ENCODE measurements at regions not wholly inside any gene's neighbourhood (a gene's known extent, or its start where the extent isn't known, plus 50 kb on each side); places are given as distances from the start of the nearest gene placed in this dataset.

DNA sequence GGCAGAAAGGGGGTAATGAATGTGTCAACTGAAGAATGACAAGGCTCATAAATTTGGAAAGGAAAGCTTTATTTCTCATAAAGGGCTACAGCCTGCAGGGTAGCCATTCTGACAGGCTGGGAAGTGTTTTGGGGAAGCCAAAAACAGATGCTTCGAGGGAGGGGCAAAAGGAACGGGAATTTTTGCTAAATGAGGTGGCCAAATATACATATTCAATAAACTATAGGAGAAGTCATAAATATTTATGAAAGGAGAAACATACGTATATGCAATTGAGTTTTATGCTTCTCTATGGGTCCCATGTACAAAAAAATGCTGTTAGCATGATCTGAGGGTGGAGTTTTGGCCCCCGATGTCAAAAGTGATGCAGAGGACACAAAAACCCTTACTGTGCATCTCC is 180.7 kb downstream of the FNDC1 start:
- Histone ChIP-seq H4K8ac (replicated peaks; ENCODE audit: insufficient read length, low read depth, low read length) (no peak overlapping the region), H3K27me3 (ENCODE audit: insufficient read depth, low read length) (no peaks in the 10 kb centered on the region), H2AK5ac (ENCODE audit: insufficient read length, low read length) (no peak overlapping the region), H2AFZ (ENCODE audit: low read length) (no peak overlapping the region), H3K79me1 (ENCODE audit: insufficient read depth, low read depth, low read length, poor library complexity, severe bottlenecking) (no peaks in the 10 kb centered on the region), H2BK15ac (ENCODE audit: low read depth, low read length) (no peak overlapping the region), H3K9ac (ENCODE audit: extremely low read depth, insufficient read length, low read length) (no peak overlapping the region), H2BK120ac (ENCODE audit: low read depth, low read length, poor library complexity, severe bottlenecking) (no peak overlapping the region), H3K4me2 (ENCODE audit: insufficient read depth, insufficient read length, low read length) (no peak overlapping the region), H4K91ac (ENCODE audit: insufficient read length, low read depth, low read length) (no peak overlapping the region), H3K18ac (ENCODE audit: insufficient read length, low read depth, low read length) (no peak overlapping the region), H3K23me2 (ENCODE audit: insufficient read length, low read depth, low read length, poor library complexity, severe bottlenecking) (no peaks in the 10 kb centered on the region), H3K56ac (ENCODE audit: insufficient read length, low read depth, low read length) (no peak overlapping the region), H3K4ac (ENCODE audit: low read depth, low read length) (no peak overlapping the region), H2BK20ac (ENCODE audit: low read depth, low read length, poor library complexity, severe bottlenecking) (no peak overlapping the region), H3T11ph (ENCODE audit: low read length) (no peak overlapping the region), H3K4me1 (ENCODE audit: insufficient read depth, low read length) (no peaks in the 10 kb centered on the region), H4K5ac (ENCODE audit: insufficient read length, low read depth, low read length) (no peak overlapping the region), H3K9me3 (ENCODE audit: control insufficient read depth, low read depth, low read length) (no peaks in the 10 kb centered on the region), H4K20me1 (ENCODE audit: control insufficient read depth, insufficient read depth, insufficient read length) (no peaks in the 10 kb centered on the region), H2BK12ac (ENCODE audit: insufficient read length, low read depth, low read length) (no peak overlapping the region), H3K14ac (ENCODE audit: insufficient read depth, low read length) (no peak overlapping the region), H3K23ac (ENCODE audit: insufficient read length, low read depth, low read length) (no peak overlapping the region), H3K27ac (ENCODE audit: insufficient read length, low read depth, low read length) (no peak overlapping the region), H3K79me2 (ENCODE audit: insufficient read depth, low read length) (no peaks in the 10 kb centered on the region), H2BK5ac (ENCODE audit: insufficient read length, low read length) (no peak overlapping the region)
- Mint-ChIP-seq H3K4me1 (no peaks in the 10 kb centered on the region), H3K27me3 (ENCODE audit: low read depth) (peaks cover 8% of the 10 kb centered on the region), H3K4me3 (no peak overlapping the region), H3K9me3 (peaks cover 3 to 77% of the 10 kb centered on the region in 2 experiments; a peak in 3 of 5 replicates), H3K36me3 (ENCODE audit: insufficient read depth in 1 of 3, low read depth in 3 of 3) (no peaks in the 10 kb centered on the region), H3K27ac (no peak overlapping the region)
- TF ChIP-seq, protein P1, sequence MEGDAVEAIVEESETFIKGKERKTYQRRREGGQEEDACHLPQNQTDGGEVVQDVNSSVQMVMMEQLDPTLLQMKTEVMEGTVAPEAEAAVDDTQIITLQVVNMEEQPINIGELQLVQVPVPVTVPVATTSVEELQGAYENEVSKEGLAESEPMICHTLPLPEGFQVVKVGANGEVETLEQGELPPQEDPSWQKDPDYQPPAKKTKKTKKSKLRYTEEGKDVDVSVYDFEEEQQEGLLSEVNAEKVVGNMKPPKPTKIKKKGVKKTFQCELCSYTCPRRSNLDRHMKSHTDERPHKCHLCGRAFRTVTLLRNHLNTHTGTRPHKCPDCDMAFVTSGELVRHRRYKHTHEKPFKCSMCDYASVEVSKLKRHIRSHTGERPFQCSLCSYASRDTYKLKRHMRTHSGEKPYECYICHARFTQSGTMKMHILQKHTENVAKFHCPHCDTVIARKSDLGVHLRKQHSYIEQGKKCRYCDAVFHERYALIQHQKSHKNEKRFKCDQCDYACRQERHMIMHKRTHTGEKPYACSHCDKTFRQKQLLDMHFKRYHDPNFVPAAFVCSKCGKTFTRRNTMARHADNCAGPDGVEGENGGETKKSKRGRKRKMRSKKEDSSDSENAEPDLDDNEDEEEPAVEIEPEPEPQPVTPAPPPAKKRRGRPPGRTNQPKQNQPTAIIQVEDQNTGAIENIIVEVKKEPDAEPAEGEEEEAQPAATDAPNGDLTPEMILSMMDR (conservative IDR thresholded peaks at IDR 0.05) = no peak
- WGBS (ENCODE audit: extremely low coverage, insufficient read length, low lambda C conversion rate) = no CpG with 5 or more reads among the region's 4 CpGs
- DNase-seq = no peak

Data from H9 (cell line).